Hematopoietic multipotent progenitor cell treated with erythropoietin and hydrocortisone succinate and interleukin-3 and kit ligand, for 15 days (in vitro differentiated cells): ENCODE measurements at regions not wholly inside any gene's neighbourhood (a gene's known extent, or its start where the extent isn't known, plus 50 kb on each side); places are given as distances from the start of the nearest gene placed in this dataset.

Source experiments
- DNase-seq: peaks from one replicate; pipeline ENCODE4 v3.0.0-alpha.2; 2015; ENCODE audit warnings: low spot score

DNA sequence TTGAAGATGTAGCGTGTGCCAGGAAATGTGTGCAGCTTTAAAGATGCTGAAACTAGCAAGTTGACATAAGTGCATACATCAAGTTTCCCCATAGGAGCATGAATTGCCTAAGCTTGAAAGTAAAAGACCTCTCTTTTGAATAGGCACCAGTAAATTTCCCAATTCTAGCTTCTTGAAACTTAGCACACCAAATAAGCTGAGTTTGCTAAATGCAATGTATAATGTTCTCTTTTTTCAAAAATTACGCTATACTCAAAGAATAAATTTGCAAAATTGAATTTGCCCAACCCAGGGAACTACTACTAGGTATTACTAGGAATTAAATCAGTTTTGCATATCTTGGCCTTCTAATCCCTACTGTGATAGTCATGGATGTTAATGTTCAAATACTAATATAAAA is 923.9 kb upstream of the LCORL start:
- DNase-seq: no peak

DNA sequence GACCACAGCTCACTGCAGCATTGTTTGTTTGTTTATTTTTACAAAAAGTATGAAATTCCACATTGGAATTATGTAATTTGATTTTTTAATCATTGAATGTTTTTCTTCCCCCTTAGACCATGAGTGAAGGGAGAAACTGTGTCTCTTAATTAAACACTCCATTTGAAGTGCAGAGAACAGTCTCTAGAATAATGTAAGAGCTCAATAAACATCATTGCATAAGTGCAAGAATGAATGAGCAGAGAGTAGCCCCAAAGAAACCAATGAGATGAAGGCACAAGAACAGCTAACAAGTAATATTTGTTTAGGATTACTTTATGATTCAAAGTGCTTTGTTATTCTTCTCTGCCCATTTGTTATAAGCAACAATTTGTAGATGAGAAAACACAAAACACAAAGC is 921.3 kb upstream of the LCORL start:
- no peak for DNase-seq

DNA sequence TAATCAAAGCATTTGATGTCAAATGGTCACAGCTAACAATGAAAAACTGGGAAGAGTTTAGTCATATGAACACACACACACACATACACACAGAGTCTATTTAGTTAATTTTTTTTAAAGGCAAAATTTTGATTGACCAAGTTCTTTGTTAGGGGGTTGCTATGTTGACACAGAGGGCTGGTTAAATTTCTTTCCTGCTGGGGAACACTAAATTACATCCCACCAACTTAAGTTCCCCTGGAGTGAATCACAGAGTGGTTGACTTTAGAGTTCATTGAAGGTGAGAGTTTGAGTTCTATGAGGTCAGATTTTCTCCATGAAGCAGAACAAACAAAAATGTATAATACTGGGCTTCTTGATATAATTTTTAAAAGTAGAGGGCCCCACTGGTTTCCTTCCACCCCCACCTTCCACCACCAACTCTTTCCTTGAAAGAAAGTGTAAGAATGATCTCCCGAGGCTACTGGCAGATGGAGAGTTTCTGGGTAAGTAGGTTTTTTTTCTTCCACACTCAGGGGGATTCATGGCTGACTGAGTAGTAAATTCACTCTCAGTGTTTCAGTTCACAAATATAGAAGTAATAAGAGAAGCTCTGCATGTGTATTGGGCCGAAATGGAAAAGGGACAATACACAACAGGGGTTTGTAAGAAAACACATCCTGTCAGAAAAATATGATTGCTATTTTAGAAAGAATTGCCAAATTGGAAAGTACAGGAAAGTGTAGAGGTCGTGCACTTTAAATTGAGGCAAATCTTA is 917.0 kb upstream of the LCORL start:
- DNase-seq: no peak

DNA sequence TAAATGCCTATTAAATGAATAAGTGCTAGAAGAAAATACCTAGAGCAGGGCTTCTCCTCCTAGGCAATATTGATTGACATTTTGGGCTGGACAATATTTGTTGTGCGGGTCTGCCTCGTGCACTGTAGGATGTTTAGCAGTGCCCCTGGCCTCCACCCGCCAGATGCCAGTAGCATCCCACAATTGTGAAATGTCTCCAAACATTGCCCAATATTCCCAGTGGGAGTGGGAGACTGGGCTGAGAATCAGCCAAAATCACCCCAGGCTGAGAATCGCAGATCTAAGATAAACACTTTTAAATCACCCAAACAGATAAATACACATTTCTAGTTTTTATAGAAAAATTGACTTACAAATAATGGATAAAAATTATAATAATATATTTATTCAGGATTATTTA is 916.2 kb upstream of the LCORL start:
- no peak for DNase-seq

DNA sequence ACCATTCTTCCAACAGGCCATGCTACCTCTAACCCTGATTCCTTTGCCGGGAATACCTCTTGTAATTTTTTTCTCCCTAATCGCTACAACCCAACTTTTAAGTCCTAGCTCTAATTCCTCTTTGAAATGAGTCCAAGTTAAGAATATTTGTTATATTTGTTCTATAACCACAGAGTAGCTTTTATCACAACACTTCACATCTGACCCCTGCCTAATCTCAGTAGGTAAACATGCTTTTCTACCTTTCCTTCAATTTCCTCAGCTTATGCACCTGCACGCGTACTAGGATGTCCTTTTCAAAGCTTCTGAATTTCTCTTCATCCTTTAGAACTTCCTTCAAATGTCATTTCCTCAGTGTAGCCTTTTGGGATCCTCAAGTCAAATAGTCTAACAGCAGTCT is 915.5 kb upstream of the LCORL start:
- no peak for DNase-seq

DNA sequence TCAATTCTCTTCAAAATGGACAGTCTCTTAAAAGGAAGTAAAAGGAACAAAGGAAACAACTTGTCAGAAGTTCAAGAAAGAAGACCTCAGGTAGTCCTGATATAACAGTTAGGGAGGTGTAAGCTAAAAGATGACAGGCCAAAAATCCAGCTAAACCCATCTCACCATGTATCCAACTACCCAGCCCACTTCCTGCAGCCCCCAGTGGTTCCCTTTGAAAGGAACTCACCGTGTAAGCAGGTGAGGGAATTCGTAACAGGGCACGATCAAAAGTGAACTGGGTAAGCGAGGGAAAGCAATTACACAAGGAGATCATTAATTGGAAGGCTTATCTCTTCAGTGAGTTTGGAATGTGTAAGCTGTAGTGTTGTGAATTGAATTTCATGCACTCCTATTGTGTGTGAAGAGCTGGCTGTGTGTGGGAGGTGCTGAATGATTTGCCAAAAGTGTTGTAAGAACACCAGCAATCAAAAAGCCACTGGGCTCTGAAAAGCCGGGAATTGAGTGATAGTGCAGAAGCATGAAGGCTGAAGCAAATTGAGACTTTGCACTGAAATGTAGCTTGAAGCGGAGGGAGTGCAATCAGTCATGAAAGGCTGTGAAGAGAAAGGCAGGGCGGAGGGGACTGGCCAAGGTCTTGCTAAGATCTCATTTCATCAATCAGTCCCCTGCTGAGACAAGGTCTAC is 914.2 kb upstream of the LCORL start:
- DNase-seq: no peak

DNA sequence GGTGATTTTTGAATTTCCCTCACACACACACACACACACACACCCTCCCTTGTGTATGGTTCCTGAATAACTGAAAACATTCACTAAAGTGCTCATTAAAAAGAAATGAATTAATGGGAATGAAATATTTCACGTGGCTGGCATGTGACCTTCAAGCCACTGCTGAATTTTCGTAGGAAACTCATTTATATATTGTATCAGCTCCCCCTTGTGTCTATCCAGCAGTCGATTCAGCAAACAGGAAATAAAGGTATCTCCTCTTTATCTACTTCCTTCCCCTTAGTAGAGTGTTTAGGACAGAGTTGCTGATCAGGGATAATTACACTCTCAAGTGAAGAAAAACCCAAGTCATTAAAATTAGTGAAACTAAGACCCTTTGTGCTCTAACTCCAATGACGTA is 912.6 kb upstream of the LCORL start:
- DNase-seq: no peak

DNA sequence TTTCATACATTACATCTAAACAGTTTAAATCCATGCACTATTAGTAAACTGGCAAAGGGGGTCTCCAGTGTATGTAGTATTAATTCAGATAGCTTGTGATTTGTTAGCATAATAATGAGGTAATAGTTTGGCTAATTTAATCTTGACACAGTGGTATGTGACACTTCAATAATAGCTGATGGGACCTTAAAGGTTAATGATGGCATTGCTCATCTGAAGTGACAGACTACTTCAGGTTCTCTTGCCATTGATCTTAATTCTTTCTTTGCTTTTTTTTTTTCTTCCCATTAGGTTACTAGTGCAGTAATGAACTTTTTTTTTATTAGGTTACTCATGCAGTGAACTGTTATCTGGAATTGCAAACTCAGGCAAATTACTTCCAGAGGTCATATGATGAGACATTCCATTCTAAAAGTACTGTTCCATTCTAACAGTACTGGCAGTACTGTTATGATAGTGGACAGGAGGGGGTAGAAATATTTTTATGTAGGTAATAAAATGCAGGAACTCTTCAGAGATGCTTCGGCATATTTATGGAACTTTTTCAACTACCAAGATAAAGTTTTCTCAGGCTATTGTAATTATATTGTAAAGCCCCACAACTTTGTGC is 911.3 kb upstream of the LCORL start:
- no peak for DNase-seq

DNA sequence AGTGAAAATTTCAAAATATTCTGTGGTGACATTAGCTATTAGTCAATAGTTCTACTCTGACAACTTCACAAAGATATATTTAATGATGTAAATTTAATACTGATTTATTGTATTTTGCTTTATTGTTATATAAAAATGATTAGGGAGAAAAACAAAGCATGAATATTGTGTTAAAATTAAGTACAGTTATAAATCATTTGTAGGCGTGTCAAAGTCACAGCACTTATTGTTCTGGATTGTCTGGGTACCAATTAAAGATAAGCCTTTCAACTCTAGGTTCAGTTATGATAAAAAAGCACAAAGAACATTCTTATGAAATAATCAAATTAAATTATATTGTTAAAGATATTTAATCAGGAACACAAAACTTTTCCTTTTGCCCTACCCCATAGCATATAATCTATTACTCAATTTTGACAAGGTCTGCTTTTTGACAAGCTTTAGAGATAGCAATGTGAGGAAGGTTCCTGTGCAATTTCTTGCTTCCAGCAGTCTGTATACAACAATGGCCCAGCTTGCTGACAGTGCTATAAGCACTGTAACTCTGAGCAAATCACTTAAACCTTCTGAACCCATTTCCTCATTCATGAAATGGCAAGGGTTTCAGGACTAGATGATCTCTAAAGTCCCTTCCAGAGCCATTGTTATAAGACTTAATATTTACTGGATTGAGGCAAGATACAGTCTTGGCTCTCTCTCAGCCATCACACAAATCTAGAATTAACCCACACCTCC is 910.3 kb upstream of the LCORL start:
- no peak for DNase-seq

DNA sequence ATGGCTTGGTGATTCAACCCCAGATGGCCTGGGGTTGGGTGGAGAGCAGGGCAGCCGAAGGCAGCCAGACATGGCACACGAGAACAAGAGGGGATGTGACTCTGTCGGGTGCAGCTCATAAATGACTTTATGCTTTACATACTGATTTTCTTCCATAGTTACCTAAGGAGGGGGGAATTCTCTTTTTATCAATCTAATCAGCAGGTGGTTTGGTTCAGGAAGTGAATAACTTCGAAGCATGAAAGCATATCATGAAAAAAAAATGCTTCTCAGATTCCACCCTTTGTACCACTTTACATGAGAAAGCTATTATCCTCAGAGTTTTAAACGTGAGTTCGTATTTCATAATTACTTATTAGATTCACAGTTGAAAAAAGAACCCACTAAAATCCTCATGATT is 908.9 kb upstream of the LCORL start:
- no peak for DNase-seq

DNA sequence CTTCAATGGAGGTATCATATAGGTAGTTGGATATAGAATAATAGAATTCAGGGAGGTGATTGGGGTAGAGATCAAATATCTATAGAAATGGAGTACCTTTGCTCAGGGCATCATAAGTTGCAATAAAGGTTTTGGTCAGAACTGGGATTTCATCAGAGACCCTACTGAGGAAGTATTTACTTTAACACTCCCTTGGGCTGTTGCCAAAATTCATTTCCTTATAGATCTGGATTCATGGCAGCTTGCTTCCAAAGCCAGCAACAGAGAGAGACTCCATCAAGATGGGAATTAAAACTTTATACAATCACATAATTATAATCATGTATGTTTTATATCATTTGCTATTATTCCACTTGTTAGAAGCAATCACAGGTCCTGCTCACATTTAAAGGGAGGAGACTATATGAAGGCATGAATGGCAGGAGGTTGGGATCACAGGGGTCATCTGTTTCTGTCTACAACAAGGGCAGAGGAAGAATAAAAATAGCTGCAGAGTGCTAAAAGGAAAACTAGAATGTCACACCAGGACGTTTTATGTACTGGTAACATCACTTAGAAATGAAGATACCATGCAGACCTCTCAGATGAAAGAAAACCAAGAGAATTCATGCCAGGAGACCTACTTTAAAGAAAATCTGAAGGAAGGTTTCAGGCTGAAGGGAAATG is 902.1 kb upstream of the LCORL start:
- no peak for DNase-seq

DNA sequence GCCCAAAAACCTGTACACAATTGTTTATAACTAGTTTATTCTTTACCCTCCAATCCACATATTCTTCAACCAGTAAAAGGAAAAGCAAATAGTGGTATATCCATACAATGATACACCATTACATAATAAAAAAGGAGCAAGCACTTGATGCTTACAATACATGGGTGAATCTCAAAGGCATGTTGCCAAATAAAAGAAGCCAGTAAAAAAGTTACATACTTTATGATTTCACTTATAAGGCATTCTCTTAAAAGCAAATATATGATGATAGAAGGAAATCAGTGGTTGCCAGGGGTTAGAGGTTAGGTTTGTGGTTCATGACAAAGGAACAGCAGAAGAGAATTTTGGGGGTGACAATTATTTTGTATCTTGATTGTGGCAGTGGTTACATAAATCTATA is 896.1 kb upstream of the LCORL start:
- no peak for DNase-seq

DNA sequence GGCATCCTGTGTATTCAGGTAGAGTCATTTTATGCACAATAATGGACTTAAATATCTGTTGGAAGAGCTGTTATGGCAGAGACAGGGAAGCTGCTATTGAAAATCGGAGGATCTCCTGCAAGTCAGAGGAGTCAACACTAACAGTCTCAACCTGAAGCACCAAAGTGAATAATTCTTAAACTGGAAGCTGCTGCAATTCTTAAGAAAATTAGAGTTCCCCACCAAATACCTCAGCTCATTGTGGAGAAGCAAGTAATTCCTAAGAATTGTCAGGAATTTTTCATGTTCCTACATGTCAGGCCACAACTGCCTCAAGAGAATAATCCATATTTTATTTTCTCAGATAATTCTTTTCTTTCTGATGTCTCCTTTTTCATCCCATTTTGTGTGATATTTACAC is 892.6 kb upstream of the LCORL start:
- no peak for DNase-seq

DNA sequence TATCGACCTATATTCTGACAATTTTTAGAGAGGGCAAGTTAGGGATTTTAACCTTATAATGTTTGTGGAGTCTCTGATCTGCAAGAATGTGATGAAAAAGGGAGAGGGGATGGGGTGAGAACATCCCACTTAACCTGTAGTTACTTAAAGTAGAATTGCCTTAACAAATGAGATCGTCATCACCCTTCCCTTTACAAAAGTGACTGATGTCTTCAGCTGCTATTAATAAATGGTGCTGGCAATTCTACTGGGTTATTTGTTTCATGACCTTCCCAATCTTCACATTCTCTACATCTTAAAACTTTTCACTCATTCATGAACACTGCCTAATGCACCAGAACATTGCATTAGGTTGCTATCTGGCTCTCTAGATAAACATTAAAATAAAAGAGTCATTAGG is 873.4 kb upstream of the LCORL start:
- DNase-seq: no peak

DNA sequence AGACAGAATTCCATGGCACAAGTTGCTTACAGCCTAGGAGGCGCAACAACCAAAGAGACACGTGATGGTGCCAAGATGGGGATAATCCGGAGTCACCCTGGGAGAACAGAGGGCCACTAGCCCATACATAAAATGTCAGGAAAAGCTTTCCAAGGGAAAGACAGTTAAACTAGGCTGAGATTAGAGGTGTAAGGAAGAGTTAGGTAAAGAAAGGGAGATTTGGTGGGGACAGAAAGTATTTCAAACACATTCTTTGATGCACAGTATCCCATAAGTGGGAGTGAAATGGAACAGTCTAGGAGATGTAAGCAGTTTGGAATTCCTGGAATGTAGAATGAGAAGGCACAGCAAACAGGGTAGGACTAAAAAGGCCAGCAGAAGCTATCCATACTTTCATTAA is 860.9 kb upstream of the LCORL start:
- DNase-seq: no peak

DNA sequence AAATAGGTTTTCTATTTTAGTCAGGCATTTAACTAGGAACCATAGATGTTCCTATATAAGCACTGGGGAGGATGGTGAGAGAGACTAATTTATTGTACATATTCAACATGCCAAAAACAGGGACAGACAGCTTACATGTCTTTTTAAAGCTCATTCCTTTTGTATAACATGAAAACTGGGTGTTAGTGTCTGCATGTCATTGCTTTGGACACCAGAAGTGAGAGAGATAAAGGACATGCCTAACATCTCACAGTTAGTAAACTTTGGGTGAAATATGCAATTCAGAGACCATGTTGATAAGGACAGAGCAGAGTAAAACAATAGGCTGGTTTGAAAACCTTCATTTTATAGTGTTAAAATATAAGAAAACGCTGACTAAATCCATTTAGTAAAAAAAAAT is 860.0 kb upstream of the LCORL start:
- DNase-seq: no peak

DNA sequence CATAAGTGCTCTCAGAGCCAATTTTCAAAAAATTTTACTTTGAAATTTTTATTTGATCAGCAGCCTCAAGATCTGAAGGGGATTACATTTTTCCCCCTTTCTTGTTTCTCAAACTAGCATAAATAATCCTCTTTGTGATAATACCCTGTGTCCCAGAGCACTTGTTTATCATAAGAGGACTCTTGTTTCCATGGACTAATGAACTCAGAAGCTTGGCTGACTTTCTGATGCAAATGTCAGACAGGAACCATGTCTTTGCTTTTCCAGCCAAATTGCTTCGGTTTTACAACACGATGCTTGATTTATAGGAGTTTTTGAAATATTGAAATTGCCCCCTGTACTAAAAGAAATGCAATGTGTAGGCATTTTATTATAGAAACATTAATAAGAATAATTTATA is 859.3 kb upstream of the LCORL start:
- no peak for DNase-seq

DNA sequence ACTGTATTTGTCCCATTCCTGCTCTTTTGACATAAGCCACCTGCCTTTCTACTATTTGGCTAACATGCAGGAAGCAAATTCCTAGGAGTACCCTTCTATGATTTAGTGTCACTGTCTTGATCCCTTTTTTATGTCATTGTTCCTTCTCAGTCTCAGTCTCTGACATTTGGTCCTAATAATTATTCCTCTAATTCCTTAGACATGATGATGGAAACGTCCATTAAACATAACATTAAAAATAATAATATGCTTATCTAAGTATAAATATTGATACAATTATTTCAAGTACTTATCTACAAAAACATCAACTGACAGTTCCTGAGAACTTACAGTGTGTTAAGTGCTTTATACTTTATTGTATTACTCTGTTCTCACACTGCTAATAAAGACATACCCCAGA is 857.0 kb upstream of the LCORL start:
- no peak for DNase-seq

DNA sequence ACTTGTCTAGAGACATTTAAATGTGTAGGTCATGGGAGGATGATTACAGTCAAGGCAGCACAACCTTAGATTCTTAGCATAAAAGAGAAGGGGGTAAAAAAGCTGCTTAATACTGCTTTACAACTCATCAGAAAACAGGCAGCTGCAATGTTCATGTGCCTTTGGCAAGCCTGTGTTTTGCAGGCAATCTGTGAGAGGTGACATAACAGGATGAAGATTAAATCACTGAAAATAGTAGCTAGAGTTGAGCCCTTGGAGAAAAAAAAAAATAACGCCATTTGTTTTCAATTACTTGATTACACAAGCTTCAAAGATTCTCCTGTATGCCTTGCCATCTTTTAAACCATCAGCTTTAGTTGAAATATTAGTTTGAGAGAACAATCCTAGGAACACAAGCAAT is 847.6 kb upstream of the LCORL start:
- DNase-seq: no peak

DNA sequence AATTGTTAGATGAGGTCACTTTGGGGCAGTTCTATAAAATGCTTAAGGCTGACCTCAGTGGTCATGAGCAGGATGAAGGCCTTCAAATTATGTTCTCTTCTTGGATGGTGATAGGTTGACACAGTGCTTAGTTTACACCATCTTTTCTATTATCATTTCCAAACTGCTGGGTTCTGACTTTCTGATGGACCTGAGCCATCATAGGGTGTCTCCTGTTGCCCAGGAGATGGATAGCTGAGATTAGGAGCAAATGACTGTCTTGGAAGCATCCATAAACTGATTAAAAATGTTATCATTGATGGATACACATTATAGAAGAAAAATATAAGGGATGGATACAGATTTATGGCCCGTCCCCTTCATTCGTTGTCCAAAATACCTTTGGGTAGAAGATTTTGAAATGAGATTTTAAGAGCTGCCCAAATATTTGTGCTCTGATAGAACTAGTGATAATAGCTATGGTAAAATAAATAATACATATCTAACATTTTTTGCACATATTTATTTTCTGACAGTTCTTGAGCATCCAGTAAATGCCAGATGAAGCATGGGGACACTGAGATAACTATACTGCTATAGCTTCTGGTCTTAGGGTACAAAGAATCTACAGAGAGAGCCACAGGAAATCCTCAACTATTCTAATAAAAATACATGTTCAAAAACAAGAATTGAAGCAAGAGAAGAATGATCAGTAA is 839.4 kb upstream of the LCORL start:
- DNase-seq: no peak

DNA sequence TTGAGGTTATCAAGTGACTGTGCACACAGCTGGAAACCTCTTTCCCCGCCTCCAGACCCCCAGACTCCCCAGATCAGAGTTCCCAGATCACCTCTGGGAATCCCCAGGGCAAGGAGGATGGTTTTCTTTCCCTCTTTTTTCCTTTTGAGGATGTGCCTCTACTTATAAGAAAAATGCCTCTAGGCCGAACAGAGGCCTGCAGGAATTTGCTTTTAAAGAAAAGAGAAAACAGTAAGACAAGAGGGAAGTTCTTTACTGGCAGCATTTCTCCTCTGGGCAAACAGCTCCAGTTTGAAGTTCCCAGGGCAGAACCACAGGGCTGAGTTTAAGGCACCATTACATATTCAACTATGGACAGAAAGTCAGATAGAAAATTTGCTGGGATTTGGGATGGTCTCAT is 837.9 kb upstream of the LCORL start:
- DNase-seq: no peak
